ENCODE measurements at regions not wholly inside any gene's neighbourhood (a gene's known extent, or its start where the extent isn't known, plus 50 kb on each side); places are given as distances from the start of the nearest gene placed in this dataset.

- TF ChIP-seq ZNF274 (IDR thresholded peaks at IDR 0.05; ENCODE audit: low read depth, low read length) (no peak), YY1 (IDR thresholded peaks at IDR 0.05; ENCODE audit: insufficient read depth, insufficient read length) (no peak)
Observed at GRCh38 chr11:129729823-129730222, 85.8 kb upstream of the TMEM45B start.

All from NT2/D1 (cell line).